Activated naive CD8-positive, alpha-beta T cell treated with anti-CD3 and anti-CD28 coated beads, Interleukin-2, amount 50 U/mL, for 16 hours (primary cell): ENCODE measurements at regions not wholly inside any gene's neighbourhood (a gene's known extent, or its start where the extent isn't known, plus 50 kb on each side); places are given as distances from the start of the nearest gene placed in this dataset.
"Not testable (repeated sequence)": the region's sequence is repeated elsewhere in the genome, so short reads cannot be mapped to it uniquely, and the experiment has no call there.

Experiments used
- DNase-seq: peaks from one replicate; pipeline ENCODE4 v3.0.0-alpha.2; 2020; ENCODE audit warnings: low read depth, low spot score

DNA sequence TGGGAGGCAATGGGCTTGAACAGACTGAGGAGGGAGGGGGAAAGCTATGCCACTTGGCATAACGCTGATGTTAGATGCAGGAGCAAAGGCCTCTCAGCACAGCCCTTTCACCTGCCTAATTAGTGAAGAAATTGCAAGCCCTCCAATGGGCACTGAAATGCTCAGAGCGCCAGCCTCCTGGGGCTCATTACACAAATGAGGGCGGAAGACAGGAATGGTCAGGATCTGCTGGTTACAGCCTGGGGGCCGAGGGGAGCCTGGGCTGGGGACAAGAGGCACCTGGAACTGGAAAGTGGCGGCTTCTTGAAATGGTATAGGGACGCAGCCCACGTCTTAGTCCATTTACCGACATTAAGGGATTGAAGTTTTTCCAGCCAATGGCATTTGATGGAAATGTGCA lies 50.2 kb upstream of the PLET1 start:
- DNase-seq, result no peak

DNA sequence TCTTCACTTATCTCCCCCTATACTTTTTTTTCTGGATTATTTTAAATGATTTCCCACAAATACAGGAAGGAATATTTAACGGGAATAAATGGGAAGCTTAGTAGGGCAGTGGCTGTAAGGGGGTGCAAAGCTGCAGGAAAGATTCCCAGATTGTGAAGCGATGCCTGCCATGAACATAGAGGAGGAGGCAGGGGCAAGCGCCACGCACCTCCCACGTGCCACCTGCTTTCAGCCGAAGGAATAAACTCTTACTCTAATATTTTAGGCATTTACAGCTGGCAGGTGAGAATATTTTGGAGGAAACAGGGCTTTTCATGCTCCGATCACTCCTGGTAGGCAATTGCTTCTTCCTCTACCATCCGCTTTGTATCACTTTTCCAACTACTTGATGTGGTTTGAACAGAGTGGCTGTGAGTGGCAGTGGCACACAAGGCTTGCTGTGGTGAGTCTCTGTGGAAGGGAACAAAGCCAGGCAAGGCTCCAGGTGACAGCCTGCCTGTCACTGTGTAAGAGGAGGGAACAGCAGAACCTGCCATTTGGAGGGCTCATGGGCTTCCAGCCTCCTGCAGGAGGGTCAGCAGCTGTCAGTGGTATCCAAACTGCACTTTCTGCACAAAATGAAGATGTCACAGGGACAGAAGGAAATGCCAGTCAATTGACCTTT lies 54.5 kb upstream of the PLET1 start:
- DNase-seq, result no peak

DNA sequence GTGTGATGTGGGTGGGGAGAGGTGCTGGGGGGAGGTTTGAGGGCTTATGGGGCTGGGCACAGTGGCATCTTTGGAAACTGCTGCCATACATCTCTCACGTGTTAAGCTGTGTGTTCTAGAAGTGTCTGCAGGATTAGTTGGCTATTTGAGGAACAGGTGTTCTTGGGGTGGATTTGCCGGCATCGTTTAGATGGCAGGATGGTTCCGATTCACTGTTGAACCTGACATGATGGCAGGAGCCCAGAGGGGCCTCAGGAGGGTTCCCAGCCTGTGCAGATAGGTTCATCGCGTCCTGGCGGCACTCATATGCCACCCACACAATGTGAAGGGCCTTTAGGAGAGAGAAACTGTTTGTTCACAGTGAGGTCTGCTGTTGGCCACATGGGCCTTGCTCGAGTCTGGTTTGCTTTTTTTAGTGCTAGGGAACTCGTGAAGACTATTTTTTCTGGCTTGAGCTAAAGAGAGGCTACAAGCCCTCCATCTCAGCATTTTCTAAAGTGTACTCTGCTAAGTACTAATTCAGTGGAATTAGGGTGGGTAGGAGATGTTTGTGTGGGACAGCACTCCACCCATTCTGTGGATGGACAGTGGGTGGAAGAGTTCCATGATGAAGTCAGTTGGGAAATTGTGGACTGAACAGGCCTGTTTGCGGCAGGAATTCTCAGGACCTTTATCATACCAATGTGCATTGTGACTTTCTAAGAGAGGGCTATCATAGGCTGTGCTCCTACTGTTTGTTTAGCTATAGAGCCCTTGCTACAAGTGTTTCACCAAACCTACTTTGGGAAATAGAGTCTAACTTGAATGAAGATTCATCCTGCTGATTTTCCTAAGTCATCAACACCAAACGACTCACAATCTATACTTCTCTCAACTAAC lies 55.4 kb upstream of the PLET1 start:
- no peak for DNase-seq

GRCh38 chr11:112316971-112317370 lies 56.3 kb upstream of the PLET1 start:
- no peak for DNase-seq

- DNase-seq, result no peak
These were observed 57.5 kb upstream of the PLET1 start for GRCh38 chr11:112318184-112318591.

DNA sequence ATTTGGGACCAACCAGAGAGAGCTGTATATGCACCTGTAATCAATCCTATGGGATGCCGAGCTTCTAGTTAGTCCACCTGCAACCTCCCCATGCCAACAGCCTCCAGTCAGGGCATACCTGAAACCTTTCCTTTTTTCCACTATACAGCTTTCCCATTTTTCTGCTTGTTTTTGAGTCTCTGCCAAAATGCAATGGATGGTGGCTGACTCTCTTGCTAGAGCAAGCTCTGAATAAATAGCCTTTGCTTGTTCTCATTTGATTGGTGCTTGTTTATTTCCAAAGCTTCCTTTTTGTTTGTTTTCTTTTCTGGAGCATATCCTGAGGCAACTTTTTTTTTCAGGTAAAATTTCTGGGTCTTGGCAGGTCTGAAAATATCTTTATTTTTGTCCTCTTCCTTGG lies 58.0 kb upstream of the PLET1 start:
- DNase-seq, result no peak

DNA sequence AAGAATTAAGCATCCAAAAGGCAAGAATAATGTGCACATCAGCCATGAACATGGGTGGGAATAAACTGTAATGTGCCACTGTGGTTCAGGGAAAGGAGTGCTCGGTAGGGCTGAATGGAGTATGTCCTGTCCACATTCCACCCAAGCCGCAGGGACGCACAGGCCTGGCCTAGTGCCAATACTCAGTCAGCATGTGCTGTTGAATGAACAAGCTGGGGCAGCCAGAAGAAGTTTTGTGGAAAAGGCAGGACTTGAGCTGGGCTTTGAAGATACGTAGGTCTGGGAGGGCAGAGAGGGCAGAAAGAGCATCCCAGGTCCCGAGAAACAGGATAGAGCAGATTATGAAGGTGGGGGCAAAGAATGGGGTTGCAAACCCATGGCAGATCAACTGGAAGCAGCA lies 60.0 kb upstream of the PLET1 start:
- DNase-seq, result no peak

GRCh38 chr11:112321501-112322172 lies 61.0 kb upstream of the PLET1 start:
- no peak for DNase-seq

DNA sequence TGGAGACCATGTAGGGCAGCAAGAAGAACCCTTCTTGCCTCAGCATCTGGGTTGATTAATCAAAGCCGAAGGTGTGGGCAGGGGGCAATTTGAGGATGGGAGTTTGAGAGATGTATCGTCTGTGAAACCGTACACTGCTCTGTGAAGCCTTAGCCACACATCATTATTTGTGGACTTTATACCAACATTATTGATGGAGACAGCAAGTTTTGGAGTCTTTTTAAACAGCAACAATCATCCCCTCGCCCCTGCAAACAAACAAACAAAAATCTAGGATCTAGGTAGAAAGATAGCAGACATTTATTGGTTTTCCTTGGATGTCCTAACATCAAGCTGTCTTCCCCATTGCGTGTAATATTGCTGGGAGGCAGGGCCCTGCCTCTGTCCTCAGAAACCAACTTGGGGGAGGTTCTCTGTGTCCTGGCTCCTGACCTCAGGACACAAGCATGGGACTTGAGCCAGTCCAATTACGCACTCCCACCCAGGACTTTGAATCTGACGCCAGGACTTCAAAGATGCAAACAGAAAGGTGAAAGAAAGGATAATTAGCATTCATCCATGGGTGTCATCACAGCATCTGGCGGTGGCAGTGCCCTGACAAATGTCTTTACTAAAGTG lies 61.6 kb upstream of the PLET1 start:
- no peak for DNase-seq

GRCh38 chr11:112334381-112334780 lies 73.7 kb upstream of the PLET1 start:
- no peak for DNase-seq

DNA sequence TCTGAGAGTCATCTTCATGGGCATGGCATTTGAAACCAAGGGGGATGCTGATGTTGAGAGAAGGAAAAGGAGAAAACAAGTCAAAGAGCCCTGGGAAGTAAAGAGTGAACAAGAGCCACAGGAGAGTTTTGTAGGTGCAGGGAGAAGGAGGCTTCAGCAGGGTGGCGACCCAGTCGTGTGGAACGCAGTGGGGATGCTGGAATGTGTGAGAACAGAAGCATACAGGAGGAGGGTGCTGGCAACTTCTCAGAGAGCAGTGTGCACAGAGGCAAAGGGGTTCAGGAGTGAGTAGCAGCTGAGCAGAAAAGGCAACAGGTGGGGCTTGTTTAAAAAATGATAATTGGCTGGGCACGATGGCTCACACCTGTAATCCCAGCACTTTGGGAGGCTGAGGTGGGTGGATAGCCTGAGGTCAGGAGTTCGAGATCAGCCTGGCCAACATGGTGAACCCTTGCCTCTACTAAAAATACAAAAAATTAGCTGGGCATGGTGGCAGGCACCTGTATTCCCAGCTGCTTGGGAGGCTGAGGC lies 75.8 kb upstream of the PLET1 start:
- no peak for DNase-seq

DNA sequence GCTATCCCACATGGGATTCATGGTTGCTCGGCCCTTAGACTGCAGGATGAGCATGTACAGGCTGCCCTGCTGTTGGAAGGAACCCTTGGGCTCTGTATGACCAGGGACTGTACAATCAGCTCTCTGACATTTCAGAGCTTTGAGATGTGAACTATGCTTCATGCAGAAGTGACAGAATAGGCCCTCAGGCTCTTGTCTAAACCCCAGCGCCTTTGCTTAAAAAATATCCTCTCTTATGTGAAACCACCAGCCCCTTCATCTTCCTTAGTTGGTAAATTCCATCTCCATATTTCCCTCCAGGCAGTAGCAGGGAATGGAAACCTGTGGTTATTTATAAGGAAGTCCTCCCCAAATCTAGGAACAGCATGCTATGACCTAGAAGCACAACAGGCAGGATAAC lies 78.9 kb upstream of the PLET1 start:
- no peak for DNase-seq

GRCh38 chr11:112343368-112344039 lies 82.8 kb upstream of the PLET1 start:
- DNase-seq, result no peak

DNA sequence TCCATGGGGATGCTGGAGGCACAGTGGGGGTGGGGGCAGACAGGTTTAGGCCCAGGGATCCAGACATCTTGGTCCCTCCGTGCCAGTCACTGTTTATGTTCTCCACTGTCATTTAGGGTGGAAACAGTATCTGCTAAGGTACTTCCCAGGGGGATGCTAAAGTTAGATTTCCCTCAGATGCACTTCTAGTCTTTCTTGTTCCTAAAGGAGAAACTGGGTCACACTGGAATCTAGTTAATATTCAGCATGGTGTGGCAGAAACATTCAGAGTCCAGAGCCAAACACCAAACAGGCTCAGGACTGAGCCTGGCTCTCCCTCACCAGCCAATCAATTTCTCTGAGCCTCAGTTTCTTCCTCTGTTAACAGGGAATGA lies 83.4 kb upstream of the PLET1 start:
- DNase-seq, result no peak

DNA sequence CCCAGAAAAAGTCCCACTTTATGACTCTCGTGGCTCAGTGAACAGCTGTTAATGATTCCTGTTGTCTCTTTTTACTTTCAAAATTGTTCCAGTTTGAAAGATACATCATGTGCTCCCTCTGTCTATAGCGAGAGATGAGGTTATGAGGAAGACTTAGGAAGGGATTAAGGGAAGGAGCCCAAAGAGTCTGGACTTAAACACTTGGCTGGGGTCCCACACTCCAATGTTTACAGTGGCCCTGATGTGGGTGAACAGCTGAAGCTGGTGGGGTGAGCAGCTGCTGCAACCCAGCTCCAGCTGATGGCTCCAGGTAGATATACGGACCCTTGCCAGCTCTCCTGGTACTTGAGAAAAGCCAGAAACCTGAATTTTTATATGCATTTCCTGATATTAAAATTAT lies 84.5 kb upstream of the PLET1 start:
- DNase-seq, result no peak

- no peak for DNase-seq
These were observed 85.0 kb upstream of the PLET1 start for GRCh38 chr11:112345706-112346105.

DNA sequence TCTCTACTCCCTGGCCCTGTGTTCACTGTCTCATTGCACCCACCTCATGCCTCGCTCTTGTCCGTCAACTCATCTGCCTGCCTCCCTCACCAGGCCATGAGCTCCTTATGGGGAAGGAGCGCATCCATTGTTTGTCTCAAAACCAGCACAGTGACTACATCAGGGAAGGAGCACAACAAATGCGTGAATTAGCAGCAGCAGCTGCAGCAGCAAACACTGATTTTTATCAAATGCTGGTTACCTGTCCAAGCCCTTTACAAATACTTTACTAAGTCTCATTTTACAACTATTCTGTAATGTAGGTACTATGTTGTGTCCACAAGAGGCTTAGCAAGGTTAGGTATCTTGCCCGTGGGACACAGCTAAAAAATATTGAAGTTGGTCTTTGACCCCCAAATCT lies 85.9 kb upstream of the PLET1 start:
- no peak for DNase-seq

DNA sequence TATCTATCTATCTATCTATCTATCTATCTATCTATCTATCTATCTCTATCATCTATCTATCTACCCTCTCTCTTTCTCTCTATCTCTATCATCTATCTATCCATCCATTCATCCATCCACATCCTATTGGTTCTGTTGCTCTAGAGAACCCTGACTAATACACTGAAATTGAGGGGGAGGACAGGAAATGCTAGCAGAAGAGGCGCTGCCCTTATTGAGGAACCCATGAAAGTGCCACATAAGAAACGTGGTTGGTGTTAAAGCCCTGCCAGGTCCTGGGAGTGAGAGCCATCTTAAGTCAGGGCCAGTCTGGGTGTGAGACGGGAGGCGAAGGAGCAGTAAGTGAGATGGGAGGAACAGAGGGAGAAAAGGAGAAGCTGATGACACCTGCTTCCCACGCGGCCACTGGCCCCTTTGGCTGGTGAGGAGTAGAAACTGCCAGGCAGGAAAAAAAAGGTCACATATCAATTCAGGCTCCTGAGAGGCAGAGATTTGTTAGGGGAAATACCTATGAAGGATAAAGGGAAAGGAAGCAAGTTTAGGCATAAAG lies 87.9 kb upstream of the PLET1 start:
- DNase-seq, result no peak

DNA sequence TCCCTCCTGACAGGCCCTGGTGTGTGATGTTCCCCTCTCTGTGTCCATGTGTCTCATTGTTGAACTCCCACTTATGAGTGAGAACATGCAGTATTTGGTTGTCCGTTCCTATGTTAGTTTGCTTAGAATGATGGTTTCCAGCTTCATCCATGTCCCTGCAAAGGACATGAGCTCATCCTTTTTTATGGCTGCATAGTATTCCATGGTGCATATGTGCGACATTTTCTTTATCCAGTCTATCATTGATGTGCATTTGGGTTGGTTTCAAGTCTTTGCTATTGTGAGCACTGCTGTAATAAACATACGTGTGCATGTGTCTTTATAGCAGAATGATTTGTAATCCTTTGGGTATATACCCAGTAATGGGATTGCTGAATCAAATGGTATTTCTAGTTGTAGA lies 90.8 kb upstream of the PLET1 start:
- DNase-seq, result not testable (repeated sequence)

DNA sequence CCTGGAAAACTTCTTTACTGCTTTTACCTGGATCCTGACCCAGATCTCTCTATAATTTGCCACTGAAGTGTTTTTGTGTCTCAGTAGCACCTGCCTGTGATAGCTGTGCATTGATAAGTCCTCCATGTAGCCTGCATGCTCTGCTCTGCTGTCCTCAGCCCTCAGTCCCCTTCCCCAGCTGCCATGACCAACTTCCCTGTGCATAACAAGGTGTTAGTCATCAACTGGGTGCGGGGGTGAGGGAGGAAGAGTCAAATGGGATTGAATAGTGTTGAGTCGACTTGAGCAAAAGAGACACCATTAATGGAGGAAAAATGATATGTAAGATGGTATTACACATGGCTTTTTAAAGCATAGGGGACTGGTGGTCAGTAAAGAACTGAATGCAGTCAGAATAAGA lies 92.2 kb upstream of the PLET1 start:
- DNase-seq, result no peak

- no peak for DNase-seq
These were observed 93.7 kb upstream of the PLET1 start for GRCh38 chr11:112354364-112354763.
